ENCODE measurements at regions not wholly inside any gene's neighbourhood (a gene's known extent, or its start where the extent isn't known, plus 50 kb on each side); places are given as distances from the start of the nearest gene placed in this dataset.

GRCh38 chr9:30673132-30673531 lies 1711.3 kb upstream of the ACO1 start:
- no peak for TF ChIP-seq CTCF (conservative IDR thresholded peaks at IDR 0.05; ENCODE audit: low read length)
- TF ChIP-seq EZH2phosphoT487 (IDR thresholded peaks at IDR 0.05; ENCODE audit: borderline replicate concordance), result no peak

Measured in Loucy (cell line).